Astrocyte of the spinal cord (primary cell): ENCODE measurements at regions not wholly inside any gene's neighbourhood (a gene's known extent, or its start where the extent isn't known, plus 50 kb on each side); places are given as distances from the start of the nearest gene placed in this dataset.

ENCODE experiments used
- DNase-seq: peaks from one replicate; pipeline ENCODE4 v3.0.0; 2011; ENCODE audit warnings: low read depth, low spot score
- H3K4me3 ChIP-seq: 2 replicates; pipeline ENCODE4 v1.5.1; 2011; ENCODE audit warnings: low read depth, mild to moderate bottlenecking, low read length, moderate library complexity
- CTCF ChIP-seq: IDR thresholded peaks from 2 replicates; pipeline ENCODE4 v1.5.1; 2012; ENCODE audit warnings: low read depth, mild to moderate bottlenecking, low read length, inconsistent platforms
- in situ Hi-C: cut with HindIII; loops from 2 replicates; pipeline ENCODE4 v1.10.0; 2017; ENCODE audit warnings: low sequenced_read_pairs

GRCh38 chr2:153132418-153132817 is 346.1 kb downstream of the RPRM start:
- DNase-seq: no peak
- in situ Hi-C loops: no loop called here
- H3K4me3 ChIP-seq: no peak overlapping the region
- no peak for TF ChIP-seq CTCF

DNA sequence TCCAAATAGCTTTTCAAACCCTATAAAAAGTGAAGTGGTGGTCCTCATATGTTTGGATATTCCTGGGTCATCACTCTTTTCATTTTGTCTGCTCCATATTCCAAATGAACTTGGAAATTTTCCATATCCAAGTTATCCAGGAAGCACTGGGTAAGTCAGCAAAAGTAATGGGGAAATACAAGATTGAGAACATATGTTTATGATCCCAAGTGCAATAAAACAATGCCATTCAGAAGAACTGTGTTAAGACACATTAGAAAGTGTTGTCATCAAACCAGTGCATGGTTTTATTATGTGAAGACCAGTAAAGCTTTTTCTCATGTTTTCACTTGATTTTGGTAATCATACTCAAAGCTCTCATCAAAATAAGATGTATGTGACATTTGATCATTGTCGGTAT is 363.4 kb downstream of the RPRM start:
- no peak overlapping the region for H3K4me3 ChIP-seq
- no peak for DNase-seq
- in situ Hi-C loops: no loop called here
- no peak for TF ChIP-seq CTCF

DNA sequence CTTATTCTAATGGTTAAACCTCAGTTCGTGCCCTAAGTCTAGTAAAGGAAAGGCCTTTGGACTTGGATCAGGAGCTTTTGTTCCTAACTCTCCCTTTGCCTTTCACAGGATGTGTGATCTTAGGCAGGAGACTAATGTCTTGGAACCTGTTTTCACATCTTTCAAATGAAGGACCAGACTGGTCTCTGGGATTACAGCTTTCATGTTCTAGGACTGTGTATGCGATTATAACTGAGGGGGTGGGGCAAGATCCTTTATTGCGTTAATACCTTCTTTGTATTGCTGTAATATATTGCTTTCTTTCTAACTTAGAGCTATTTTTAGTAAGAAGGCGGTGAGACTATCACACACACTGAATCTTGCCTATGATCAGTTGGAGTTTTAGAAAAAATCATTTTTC is 368.1 kb downstream of the RPRM start:
- in situ Hi-C loops: no loop called here
- no peak for DNase-seq
- H3K4me3 ChIP-seq: no peak overlapping the region
- TF ChIP-seq CTCF: no peak

GRCh38 chr2:153109793-153110192 is 368.8 kb downstream of the RPRM start:
- DNase-seq: no peak

GRCh38 chr2:153106802-153107477 is 371.6 kb downstream of the RPRM start:
- in situ Hi-C loops: no loop called here
- no peak overlapping the region for H3K4me3 ChIP-seq
- TF ChIP-seq CTCF: no peak
- DNase-seq: no peak

More at GRCh38 chr2:153109793-153110192, 368.8 kb downstream of the RPRM start:
- TF ChIP-seq CTCF: no peak
- H3K4me3 ChIP-seq: no peak overlapping the region
- in situ Hi-C loops: no loop called here

GRCh38 chr2:153105829-153106578 is 372.6 kb downstream of the RPRM start:
- no peak overlapping the region for H3K4me3 ChIP-seq
- in situ Hi-C loops: no loop called here
- no peak for TF ChIP-seq CTCF
- DNase-seq: no peak
